Epithelial cell of prostate (primary cell): ENCODE measurements at regions not wholly inside any gene's neighbourhood (a gene's known extent, or its start where the extent isn't known, plus 50 kb on each side); places are given as distances from the start of the nearest gene placed in this dataset.

Source experiments
- DNase-seq: peaks from one replicate; pipeline ENCODE4 v3.0.0-alpha.2; 2011; ENCODE audit warnings: low read depth, low spot score
- H3K27ac ChIP-seq: fragments of 450-650 bp; 2 replicates; pipeline ENCODE4 v1.5.1; 2017; ENCODE audit warnings: mild to moderate bottlenecking

DNA sequence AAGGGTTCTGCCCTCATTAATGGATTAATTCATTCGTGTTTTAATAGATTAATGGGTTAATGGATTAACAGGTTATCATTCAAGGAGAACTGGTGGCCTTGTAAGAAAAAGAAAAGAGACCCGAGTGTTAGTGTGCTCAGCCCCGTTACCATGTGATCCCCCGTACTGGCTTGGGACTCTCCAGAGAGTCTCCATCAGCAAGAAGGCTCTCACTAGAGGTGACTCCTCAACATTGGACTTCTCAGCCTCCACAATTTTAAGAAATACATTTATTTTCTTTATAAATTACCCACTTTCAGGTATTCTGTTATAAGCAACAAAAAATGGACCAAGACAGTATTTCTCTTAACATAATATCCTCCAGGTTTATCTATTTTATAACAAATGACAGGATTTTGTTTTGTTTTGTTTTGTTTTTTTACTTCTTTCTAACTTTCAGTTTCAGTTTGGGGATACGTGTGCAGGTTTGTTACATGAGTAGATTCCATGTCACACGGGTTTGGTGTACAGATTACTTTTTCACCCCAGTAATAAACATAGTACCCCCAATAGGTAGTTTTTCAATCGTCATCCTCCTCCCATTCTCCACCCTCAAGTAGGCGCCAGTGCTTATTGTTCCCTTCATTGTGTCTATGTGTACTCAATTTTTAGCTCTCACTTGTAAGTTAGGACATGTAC lies 456.1 kb downstream of the DNAH5 start:
- no peak overlapping the region for H3K27ac ChIP-seq
- no peak for DNase-seq

DNA sequence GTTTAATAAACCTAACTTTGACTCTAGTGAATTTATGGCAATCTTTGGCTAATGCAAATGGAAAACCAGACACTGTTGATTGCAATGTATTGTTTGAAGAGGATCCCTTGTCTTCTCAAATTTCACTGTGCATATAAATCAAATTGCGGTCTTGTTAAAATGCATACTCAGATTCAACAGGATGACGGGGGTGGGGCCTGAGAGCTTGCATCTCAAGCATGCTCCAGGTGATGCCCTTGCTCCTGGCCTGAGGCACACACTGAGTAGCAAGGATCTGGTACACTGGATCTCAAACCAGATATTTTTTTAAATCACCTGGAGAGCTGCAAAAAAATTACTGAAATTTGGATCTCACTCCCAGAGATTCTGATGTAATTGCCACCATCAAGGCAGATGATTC lies 463.7 kb downstream of the DNAH5 start:
- no peak overlapping the region for H3K27ac ChIP-seq
- no peak for DNase-seq

DNA sequence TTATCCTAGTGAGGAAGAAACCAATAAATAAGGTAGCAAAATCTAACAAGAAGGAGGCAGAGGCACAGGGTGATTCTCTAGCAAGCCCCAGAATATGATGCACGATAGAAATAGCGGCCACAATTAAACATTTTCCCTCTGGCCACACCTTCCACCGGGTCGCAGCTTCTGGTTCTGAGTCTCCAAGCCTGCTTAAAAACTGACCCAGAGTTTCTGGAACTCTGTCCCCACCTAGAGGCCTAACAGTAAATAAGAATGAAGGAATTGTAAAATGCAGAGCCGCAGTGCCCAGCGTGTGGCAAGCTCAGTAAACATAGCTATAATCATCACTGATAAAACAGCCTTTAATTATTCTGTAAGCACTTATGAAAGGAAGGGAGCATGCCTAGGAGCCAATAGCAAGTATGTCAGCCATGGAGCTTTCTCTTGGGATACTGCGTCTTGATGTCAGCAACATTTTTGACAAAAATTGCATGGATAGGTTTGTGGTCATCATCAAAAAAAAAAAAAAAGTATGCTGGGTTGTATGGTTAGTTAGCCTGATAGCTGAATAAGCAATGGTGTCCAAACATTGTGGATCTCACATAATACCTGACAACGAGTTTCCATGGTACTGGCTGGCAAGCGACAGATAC lies 465.5 kb downstream of the DNAH5 start:
- H3K27ac ChIP-seq, result no peak overlapping the region
- DNase-seq, result peak; percentile 20

DNA sequence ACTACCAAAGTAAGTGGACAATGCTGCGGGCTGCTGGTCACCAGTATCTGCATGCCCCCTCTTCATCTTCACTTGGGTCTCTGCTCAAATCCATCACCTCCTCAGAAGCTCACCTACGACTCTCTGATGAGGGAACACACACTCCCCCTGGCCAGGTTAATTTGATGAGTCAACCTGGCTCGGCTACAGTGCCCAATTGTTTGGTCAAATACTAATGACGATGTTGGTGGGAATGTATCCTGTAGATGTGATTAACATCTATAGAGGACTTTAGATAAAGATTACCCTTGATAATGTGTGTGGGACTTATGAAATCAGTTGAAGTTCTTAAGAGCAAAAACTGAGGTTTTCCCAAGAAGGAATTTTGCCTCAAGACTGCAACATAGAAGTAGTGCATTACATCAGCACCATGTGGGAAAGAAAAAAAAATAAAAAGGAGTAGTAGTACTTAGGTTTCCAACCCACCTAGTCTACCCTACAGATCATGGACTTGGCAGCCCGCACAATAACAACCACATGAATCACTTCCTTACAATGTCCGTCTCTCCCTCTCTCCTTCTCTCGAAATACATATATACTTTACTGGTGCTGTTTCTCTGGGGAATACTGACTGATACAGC lies 467.3 kb downstream of the DNAH5 start:
- H3K27ac ChIP-seq, result peak overlapping the region; percentile 43
- peak; percentile 39 for DNase-seq

DNA sequence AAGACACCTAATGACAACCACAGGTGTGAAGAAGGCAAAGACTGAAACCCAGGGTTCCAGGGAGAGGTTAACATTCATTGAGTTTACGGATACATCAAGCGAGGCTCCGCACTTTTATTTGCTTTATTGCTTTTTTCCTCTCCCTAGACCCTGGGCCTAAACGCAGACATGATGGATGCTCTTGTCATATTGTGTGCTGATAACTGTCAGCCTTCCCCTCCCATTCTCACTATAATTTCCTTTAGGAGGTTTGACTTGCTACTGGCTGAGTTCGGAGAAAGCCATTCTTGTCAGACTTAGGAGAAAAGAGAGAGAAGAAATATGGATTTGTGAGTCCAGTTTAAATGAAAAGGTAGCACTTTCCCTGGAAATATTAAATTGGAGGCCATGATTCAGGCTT lies 471.6 kb downstream of the DNAH5 start:
- no peak for DNase-seq
- H3K27ac ChIP-seq, result no peak overlapping the region

DNA sequence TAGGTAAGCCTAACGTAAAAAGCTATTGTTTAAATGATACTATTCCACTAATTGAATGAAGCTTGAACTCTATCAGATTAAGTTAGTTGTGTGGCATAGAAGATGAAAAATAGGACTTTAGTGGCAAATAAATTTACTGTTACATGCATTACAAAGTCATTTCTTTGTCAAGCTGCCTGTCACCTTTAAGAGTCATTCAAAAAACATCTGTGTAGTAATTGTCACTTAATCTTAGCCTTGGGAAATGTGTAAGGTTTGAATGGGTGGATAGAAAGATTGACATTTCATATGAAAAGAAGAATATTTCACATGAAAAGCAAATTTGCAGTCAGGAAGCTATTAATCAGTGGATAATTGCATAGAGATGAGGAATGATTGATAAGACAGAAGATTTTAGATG lies 473.5 kb downstream of the DNAH5 start:
- no peak overlapping the region for H3K27ac ChIP-seq
- no peak for DNase-seq

DNA sequence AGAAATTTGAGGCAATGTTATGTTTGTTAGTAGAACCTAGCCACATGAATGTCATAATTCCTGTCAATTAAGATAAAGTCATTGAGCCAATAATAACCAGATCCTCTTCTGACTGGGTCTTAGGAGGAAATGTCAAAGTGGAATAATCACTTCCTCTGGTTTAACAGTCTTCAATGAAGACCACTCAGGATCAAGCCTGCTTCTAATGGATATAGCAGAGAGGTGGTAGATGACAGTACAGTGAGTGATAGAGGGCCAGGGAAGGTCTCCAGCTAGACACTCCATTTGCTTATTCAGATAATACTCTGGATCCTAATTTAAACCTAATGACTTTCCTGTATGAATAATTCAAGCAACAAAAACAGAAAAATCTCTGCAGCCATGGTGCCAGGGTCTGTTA lies 474.2 kb downstream of the DNAH5 start:
- no peak for DNase-seq
- no peak overlapping the region for H3K27ac ChIP-seq

DNA sequence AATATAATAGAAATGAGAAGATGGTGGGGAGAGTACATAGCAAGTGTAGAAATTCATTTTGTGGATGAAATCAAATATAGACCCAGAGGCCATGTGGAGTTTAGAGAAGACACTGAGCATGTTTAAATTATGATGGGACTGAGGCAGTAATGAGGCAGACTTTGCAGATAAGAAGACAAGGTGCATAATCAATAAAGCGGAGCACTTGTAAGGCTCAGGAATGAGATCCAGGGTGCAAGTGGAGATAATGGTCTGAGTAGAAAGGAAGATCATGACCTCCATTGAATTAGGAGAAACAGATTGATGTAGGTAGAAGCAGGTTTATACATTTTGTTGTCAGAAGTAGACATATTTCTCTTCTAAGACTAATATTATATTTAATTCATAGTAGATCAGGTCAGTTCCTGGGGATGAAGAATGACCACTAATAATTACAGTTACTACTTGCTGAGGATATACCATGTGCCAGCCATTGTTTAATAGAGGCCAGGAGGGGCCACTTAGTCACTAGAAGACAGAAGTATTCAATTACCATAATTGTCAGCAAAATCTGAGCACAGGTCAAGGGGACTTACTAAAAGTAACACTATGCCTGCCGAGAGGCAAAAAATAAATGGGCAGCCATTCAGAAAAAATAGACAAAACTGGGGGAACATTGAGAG lies 479.8 kb downstream of the DNAH5 start:
- no peak overlapping the region for H3K27ac ChIP-seq
- no peak for DNase-seq

DNA sequence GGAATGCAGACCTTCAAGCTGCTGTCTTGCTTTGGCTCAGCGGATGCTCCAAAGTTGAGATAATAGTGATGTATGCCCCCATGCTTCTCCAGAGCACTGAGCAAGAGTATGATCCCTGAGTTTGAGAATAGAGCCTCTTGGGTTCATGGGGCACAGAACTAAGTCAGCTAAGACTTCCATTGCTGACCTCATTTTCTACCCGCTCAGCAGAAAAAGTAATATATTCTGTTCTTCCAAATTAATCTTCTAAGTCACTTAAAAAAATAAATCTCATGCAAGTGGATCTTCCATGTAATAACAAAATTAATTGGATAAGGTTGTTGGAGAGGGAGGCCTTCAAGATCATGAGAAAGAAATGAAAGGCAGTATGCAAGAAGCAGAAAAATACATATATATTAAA lies 483.9 kb downstream of the DNAH5 start:
- no peak for DNase-seq

DNA sequence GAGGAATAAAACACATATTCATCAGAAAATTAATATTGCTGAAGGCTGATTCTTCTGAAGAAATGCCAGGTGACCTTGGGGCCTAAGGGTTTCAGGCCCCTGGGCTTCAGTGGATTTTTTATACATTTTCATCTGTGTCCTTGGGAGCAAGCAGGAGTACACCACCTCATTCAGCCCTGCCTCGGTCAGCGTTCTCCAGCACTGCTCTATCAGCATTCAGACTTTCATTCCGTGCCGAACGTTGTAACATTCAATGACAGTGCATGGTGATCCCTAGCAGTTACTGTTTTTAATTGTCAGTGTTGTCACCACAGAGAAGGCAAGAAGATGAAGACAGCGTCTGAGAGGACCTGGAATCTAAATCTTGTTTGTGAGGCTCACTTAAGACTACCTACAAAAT lies 490.4 kb downstream of the DNAH5 start:
- H3K27ac ChIP-seq, result no peak overlapping the region
- DNase-seq, result no peak

More for the DNA sequence above, 483.9 kb downstream of the DNAH5 start:
- H3K27ac ChIP-seq, result no peak overlapping the region

DNA sequence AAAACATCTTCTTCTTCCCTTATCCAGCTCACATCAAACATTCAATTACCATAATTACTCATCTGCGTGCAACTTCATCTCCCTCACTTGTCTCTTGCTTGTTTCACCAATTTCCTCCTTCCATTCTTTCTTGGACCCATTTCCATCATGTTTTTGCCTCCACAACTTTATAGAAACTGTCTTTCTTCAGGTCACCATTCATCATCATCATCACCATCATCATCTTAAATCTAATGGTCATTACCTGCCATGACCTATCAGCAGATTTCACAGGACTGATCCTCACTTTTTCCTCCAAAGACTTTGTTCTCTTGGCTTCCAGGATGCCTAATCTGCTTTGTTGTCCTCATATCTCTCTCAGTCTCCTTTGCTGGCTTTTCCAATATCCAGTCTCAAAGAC lies 495.6 kb downstream of the DNAH5 start:
- DNase-seq, result no peak
- no peak overlapping the region for H3K27ac ChIP-seq

DNA sequence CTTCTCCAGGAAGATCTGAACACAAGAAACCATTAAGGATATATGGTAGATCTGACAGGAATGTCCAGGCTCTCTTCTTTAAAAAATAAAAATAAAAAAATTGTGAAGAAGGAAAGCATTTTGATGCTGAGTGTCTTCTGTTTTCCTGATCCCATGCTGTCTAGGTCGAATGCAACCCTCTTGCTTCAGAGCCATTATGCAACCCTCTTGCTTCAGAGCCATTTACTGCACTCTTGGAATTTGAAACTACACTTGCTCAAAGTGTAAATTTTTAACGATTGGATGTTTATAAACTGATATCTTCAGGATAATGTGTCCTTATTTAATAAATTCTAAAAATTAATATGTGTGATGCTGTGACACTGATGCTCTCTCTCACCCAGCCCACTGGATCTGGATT lies 505.1 kb downstream of the DNAH5 start:
- no peak for DNase-seq
- H3K27ac ChIP-seq, result no peak overlapping the region

DNA sequence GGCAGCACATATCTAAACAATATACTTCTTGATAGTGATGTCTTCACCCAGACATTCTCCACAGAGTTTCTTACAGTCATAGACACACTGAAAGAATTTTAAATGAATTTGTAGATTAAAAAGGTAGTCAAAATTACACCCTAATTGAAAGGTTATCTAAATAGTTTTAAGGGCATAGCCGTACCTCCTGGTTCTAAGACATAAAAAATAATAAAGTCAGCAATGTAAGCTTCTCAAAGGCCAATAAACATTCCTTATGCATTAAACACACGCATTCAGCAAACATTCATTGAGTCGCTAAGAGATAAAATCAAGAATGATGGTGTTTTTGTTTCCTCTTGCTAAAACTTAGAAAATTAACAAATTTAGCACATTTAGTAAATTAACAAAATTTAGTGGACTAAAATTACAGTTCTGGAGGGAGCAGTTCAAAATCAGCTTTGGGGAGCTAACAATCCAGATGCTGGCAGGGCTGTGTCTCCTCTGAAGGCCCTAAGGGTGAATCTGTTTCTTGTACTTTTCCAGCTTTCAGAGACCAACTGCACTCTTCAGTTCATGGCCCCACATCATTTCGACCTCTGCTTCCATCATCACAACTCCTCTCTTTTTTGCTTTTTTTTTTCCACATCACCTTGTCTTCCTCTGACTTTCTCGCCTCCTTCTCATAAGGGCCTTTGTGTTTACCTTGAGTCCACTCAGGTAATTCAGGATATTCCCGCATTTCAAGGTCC lies 516.5 kb downstream of the DNAH5 start:
- peak; percentile 6 for DNase-seq
- H3K27ac ChIP-seq, result no peak overlapping the region

DNA sequence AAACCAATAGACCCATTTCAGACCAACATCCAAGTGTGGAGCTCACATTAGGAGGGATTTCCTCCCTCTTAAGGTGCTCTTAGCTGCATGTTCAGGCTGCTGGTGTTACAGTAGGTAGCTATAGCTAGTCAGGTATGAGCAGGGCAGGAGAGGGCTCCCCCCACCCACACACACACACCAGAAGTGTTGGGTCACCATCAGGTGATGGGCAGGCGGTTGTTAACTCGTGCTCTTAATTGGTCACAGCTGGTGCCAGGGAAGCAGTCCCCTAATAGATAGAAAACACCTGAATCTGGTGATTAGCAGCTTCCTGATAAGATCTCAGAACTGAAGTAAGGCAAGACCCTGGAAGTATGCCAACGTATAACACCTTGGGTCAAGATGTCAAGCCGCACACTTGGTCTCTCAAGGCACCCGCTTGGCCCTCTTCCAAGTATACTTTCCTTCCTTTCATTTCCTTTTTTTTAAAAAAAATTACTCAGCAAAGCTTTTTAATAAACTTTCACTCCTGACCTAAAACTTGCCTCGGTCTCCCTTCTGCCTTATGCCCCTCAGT lies 532.4 kb downstream of the DNAH5 start:
- H3K27ac ChIP-seq, result no peak overlapping the region
- DNase-seq, result no peak

DNA sequence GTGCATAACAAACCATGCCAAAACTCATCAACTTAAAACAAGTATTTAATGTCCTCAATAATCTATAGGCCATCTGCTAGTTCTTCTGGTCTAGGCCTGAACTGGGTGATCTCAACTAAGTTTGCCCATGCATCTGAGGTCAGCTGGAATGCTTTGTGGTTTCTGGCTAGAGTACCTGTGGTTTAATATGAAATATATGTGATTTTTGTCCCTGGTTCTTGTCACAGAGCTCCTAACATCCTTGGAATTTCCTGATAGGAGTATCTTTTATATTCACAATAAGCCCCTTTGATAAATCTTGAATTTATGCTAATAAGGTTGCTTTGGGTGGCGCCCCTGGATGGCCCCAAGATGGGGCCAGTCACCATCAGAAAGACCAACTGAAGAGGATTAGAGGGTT lies 535.9 kb downstream of the DNAH5 start:
- no peak for DNase-seq
- H3K27ac ChIP-seq, result no peak overlapping the region

DNA sequence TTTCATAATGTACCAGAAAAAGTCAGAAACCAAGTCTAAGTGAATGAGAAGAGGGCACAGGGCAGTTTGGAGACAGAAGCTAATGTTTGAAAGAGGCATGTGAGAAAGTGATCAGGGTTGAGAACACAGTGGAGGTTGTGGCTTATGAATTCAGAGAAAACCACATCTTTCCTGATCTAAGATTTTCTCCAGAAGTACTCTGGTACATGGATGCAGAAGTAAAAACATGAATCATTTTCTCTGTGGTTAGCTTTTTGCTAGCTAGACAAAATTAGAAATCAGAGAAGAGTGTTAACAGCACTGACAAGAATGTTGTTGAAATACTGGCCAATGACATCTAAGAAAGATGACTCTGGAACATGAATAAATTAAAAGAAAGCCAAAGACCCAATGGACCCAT lies 541.1 kb downstream of the DNAH5 start:
- DNase-seq, result no peak
- no peak overlapping the region for H3K27ac ChIP-seq

DNA sequence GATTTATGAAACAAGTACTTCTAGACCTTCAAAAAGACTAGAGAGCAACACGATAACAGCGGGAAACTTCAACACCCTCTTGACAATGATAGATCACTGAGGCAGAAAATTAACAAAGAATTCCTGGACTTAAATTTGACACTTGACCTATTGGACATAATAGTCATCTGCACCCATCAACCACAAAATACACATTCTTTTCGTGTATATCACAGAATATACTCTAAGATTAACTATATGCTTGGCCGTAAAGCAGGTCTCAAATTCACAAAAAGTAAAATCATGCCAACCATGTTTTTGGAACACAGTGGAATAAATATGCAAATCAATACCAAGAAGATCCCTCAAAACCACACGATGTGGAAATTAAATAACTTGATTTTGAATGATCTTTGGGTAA lies 559.4 kb downstream of the DNAH5 start:
- no peak overlapping the region for H3K27ac ChIP-seq
- no peak for DNase-seq

DNA sequence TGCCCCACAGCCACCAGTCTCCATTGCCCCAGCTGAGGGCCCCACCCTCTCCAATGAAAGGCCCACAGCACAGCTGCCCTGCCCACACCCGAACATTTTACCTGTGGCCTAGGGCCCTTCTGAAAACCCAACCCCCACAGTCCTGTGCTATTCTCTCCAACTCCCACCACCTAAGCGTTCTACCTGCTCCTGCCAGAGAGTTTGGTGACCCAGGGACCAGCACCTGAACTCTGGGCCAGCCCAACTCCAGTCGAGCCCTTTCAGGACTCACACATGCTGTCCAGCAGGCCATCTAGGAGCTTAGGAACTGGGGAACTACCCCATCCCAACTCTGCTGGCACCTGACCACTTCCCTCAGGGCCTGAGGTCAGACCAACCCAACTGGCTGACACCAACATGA lies 562.3 kb downstream of the DNAH5 start:
- no peak for DNase-seq
- no peak overlapping the region for H3K27ac ChIP-seq

DNA sequence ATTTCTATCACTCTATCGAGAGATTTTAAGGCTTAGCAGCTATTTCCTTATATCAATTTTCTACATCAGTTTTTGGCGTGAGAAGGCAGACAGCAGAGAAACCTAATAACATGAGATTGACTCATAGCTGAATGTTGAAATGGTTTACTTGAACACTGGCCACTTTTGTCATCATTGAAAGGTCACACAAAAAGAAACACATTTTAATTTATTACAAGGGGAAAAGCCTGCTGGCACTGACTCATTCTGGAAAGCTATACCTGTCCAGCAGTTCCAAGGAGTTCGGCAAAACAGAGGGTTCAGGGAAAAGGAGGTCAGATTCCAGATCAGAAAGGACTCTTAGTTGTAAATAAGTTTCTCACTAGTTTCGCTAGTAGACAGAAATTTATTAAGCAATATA lies 566.4 kb downstream of the DNAH5 start:
- DNase-seq, result peak; percentile 39
- H3K27ac ChIP-seq, result no peak overlapping the region

DNA sequence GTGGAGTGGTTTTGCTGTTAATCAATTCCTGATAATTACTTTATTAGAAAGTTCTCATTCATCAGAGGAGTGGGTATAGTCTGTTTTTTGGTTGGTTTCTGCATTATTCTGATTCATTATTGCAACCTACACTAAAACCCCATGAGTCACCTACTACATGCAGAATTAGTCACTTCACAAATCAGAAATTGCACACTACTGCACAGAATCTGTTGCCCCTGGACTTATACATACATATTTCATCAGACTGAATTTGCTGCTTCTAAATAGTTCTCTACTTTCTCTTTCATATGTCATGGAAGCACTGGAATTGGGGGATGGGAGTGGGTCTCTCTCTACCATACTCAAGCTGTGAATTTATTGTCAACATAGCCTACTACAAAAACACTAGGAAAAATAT lies 585.1 kb downstream of the DNAH5 start:
- DNase-seq, result peak; percentile 39
- H3K27ac ChIP-seq, result no peak overlapping the region
